GDM1 (cell line): ENCODE measurements at regions not wholly inside any gene's neighbourhood (a gene's known extent, or its start where the extent isn't known, plus 50 kb on each side); places are given as distances from the start of the nearest gene placed in this dataset.
"Not testable (repeated sequence)": the region's sequence is repeated elsewhere in the genome, so short reads cannot be mapped to it uniquely, and the experiment has no call there.

Experiments
- DNase-seq: peaks from one replicate; lab custom pipeline; 2025; lab: John Stamatoyannopoulos, UW

- DNase-seq = no peak
Measured at GRCh38 chrX:84611843-84612636, 109.8 kb upstream of the HDX start.

GRCh38 chrX:84634201-84634782 is 132.0 kb upstream of the HDX start:
- DNase-seq = no peak

- DNase-seq = no peak
Measured at GRCh38 chrX:84666086-84666485, 163.8 kb upstream of the HDX start.

- DNase-seq = no peak
Measured at GRCh38 chrX:84690228-84690627, 188.0 kb upstream of the HDX start.

GRCh38 chrX:84709987-84710386 is 207.7 kb upstream of the HDX start:
- no peak for DNase-seq

- no peak for DNase-seq
Measured at GRCh38 chrX:84710611-84711010, 208.4 kb upstream of the HDX start.

- DNase-seq = no peak
Measured at GRCh38 chrX:84712621-84713020, 210.4 kb upstream of the HDX start.

GRCh38 chrX:84715315-84715714 is 213.1 kb upstream of the HDX start:
- DNase-seq = no peak

GRCh38 chrX:84717343-84717742 is 215.1 kb upstream of the HDX start:
- DNase-seq = no peak

- no peak for DNase-seq
Measured at GRCh38 chrX:84721416-84721815, 219.2 kb upstream of the HDX start.

GRCh38 chrX:84724576-84724975 is 222.3 kb upstream of the HDX start:
- no peak for DNase-seq

GRCh38 chrX:84729408-84729807 is 227.2 kb upstream of the HDX start:
- DNase-seq = no peak

- no peak for DNase-seq
Measured at GRCh38 chrX:84729809-84730208, 227.6 kb upstream of the HDX start.

GRCh38 chrX:84735025-84735424 is 232.8 kb upstream of the HDX start:
- no peak for DNase-seq

GRCh38 chrX:84737471-84737871 is 235.2 kb upstream of the HDX start:
- no peak for DNase-seq

- DNase-seq = no peak
Measured at GRCh38 chrX:84747516-84747915, 245.3 kb upstream of the HDX start.

- no peak for DNase-seq
Measured at GRCh38 chrX:84748965-84749656, 246.9 kb upstream of the HDX start.

GRCh38 chrX:84760560-84760959 is 243.1 kb upstream of the APOOL start:
- no peak for DNase-seq

GRCh38 chrX:84796321-84796720 is 207.4 kb upstream of the APOOL start:
- no peak for DNase-seq

GRCh38 chrX:84830836-84831235 is 172.8 kb upstream of the APOOL start:
- DNase-seq = no peak

- not testable (repeated sequence) for DNase-seq
Measured at GRCh38 chrX:84846541-84846940, 157.1 kb upstream of the APOOL start.

- not testable (repeated sequence) for DNase-seq
Measured at GRCh38 chrX:84851183-84851582, 152.5 kb upstream of the APOOL start.

GRCh38 chrX:84856791-84857190 is 146.9 kb upstream of the APOOL start:
- not testable (repeated sequence) for DNase-seq
